Prostate gland (tissue), 2 donors: ENCODE measurements at regions not wholly inside any gene's neighbourhood (a gene's known extent, or its start where the extent isn't known, plus 50 kb on each side); places are given as distances from the start of the nearest gene placed in this dataset.

Experiments
- POLR2A ChIP-seq: fragments of 450-650 bp; IDR thresholded peaks from one replicate; pipeline ENCODE4 v1.6.1; 2016; ENCODE audit warnings: antibody characterized with exemption, mild to moderate bottlenecking
- POLR2AphosphoS5 ChIP-seq: sonication (generic); formaldehyde crosslinking; IDR thresholded peaks from one replicate; pipeline ENCODE4 v1.6.1; 2017; ENCODE audit warnings: antibody characterized with exemption
- TF ChIP-seq, protein P1 (sequence below), 4 experiments: fragments of 200-600 bp in 2 of 4; fragments of 450-650 bp in 2 of 4; sonication (generic) in 2 of 4; IDR thresholded peaks; 1 replicate in 3 of 4; 2 replicates in 1 of 4; pipeline ENCODE4 v1.5.1; 2016 to 2019; ENCODE audit warnings: antibody characterized with exemption in 4 of 4, mild to moderate bottlenecking in 2 of 4, moderate library complexity in 2 of 4

DNA sequence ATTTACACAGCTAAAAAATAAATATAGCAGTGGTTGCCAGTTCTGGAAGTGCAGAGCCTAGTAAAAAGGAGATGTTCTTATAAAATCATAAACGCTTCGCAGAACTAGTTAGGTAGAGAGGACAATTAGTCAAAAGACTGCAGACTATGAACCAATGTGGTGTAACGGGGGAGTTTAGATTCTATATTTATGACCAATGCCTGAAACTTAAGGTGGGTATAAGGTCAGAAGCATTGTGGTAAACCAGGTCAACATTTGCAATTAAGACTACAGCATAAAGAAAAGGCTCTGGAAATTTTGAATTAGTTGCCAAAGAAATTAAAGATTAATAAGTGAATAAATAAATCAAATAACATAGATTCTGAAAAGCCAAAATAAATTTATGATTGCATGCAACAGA is 370.4 kb downstream of the PRDM9 start:
- TF ChIP-seq, protein P1, sequence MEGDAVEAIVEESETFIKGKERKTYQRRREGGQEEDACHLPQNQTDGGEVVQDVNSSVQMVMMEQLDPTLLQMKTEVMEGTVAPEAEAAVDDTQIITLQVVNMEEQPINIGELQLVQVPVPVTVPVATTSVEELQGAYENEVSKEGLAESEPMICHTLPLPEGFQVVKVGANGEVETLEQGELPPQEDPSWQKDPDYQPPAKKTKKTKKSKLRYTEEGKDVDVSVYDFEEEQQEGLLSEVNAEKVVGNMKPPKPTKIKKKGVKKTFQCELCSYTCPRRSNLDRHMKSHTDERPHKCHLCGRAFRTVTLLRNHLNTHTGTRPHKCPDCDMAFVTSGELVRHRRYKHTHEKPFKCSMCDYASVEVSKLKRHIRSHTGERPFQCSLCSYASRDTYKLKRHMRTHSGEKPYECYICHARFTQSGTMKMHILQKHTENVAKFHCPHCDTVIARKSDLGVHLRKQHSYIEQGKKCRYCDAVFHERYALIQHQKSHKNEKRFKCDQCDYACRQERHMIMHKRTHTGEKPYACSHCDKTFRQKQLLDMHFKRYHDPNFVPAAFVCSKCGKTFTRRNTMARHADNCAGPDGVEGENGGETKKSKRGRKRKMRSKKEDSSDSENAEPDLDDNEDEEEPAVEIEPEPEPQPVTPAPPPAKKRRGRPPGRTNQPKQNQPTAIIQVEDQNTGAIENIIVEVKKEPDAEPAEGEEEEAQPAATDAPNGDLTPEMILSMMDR (IDR thresholded peaks at IDR 0.05), result no peak
- no peak for TF ChIP-seq POLR2AphosphoS5
- TF ChIP-seq POLR2A, result no peak
